Uterus (tissue), 2 donors: ENCODE measurements at regions not wholly inside any gene's neighbourhood (a gene's known extent, or its start where the extent isn't known, plus 50 kb on each side); places are given as distances from the start of the nearest gene placed in this dataset.

Experiments used
- POLR2A ChIP-seq, 2 donors: fragments of 450-650 bp; IDR thresholded peaks; one replicate each; pipeline ENCODE4 v1.6.1; 2016; ENCODE audit warnings: antibody characterized with exemption in 2 of 2, mild to moderate bottlenecking in 1 of 2, moderate library complexity in 1 of 2
- TF ChIP-seq, protein P1 (sequence below), 4 experiments: fragments of 200-600 bp in 2 of 4; fragments of 450-650 bp in 2 of 4; sonication (generic) in 2 of 4; IDR thresholded peaks; one replicate each; pipeline ENCODE4 v1.5.1; 2016 to 2019; ENCODE audit warnings: antibody characterized with exemption in 4 of 4, mild to moderate bottlenecking in 2 of 4, moderate library complexity in 1 of 4

DNA sequence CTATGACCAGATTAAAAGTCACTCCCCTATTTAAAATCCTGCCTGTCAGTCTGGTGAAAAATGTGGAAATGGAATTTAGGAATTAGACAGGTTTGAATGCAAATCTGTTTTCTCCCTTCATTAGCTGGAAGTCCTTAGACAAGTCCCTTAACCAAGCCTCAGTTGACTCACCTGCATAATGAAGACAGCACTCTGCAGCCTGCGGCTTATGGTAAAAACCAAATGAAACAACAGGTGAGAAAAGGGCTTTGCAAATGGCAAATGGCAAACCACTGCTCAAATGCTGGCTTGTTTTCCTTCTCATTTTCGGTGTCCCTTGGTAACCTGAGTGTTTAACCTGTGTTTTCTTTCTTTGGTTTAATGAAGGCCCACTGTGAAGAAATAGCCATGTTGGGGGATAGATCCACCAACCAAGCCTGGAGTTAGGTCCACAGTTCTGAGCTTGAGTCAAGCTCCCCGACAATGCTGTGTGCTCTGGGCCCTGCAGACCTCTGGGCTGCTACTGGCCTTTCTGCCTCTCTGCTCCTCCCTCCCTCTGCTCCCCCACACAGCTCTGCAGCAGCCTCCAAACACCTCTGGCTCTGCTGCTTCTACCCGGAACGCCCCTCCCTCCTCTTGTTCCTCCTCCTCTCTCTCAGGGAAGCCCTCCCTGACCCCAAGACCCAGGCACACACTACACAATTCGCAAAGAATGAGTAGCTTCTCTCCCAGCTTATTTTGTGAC is 641.8 kb downstream of the MATN1 start:
- TF ChIP-seq, protein P1, sequence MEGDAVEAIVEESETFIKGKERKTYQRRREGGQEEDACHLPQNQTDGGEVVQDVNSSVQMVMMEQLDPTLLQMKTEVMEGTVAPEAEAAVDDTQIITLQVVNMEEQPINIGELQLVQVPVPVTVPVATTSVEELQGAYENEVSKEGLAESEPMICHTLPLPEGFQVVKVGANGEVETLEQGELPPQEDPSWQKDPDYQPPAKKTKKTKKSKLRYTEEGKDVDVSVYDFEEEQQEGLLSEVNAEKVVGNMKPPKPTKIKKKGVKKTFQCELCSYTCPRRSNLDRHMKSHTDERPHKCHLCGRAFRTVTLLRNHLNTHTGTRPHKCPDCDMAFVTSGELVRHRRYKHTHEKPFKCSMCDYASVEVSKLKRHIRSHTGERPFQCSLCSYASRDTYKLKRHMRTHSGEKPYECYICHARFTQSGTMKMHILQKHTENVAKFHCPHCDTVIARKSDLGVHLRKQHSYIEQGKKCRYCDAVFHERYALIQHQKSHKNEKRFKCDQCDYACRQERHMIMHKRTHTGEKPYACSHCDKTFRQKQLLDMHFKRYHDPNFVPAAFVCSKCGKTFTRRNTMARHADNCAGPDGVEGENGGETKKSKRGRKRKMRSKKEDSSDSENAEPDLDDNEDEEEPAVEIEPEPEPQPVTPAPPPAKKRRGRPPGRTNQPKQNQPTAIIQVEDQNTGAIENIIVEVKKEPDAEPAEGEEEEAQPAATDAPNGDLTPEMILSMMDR (IDR thresholded peaks at IDR 0.05): no peak
- no peak for TF ChIP-seq POLR2A (IDR thresholded peaks at IDR 0.05)
